ENCODE measurements at regions not wholly inside any gene's neighbourhood (a gene's known extent, or its start where the extent isn't known, plus 50 kb on each side); places are given as distances from the start of the nearest gene placed in this dataset.
A peak's percentile ranks its signal among the peaks of the same experiment; 100 is the strongest.
"Not testable (repeated sequence)": the region's sequence is repeated elsewhere in the genome, so short reads cannot be mapped to it uniquely, and the experiment has no call there.

DNA sequence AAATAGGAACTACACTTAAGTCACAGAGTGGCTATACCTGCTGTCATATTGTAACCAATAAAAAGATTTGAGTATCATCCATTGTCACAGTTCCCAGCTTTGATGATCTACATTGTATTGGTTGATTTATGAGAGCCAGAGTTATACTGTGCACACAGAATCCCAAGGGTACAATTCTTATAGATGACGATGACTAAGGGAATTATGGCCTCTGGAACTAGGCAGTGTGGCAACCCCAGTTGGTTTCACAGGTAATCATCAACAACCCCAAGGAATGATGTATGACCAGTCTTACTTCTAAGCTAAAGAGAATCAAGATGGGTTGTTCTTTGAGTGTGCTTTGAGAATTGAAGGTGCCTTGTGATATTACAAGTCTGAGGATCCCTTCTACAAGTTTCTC is 217.3 kb downstream of the ETAA1 start:
- TF ChIP-seq, protein P1, sequence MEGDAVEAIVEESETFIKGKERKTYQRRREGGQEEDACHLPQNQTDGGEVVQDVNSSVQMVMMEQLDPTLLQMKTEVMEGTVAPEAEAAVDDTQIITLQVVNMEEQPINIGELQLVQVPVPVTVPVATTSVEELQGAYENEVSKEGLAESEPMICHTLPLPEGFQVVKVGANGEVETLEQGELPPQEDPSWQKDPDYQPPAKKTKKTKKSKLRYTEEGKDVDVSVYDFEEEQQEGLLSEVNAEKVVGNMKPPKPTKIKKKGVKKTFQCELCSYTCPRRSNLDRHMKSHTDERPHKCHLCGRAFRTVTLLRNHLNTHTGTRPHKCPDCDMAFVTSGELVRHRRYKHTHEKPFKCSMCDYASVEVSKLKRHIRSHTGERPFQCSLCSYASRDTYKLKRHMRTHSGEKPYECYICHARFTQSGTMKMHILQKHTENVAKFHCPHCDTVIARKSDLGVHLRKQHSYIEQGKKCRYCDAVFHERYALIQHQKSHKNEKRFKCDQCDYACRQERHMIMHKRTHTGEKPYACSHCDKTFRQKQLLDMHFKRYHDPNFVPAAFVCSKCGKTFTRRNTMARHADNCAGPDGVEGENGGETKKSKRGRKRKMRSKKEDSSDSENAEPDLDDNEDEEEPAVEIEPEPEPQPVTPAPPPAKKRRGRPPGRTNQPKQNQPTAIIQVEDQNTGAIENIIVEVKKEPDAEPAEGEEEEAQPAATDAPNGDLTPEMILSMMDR (IDR thresholded peaks at IDR 0.05; ENCODE audit: insufficient read depth, low read depth, low read length, missing control alignments) = no peak
- DNase-seq (ENCODE audit: low read depth) = peak; percentile 51
- no peak overlapping the region for H3K4me3 ChIP-seq (ENCODE audit: low read length)

DNA sequence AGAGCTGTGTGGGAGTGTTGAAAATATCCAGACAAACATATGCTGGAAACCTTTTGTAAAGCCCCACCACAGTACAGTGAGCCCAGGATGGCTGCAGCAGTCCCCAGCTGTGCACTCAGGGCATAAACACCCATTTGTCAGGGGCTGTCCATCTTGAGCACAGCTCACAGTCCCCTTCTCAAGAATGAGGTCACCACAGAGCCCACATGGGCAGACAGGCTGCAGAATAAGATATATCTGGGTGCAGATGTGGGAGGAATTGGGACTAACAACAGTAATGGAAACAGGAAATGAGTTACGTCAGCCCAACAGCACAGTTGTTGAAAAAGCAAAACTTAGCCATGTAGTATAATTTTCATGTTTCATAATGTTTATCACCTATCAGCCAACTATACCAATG is 219.6 kb downstream of the ETAA1 start:
- DNase-seq (ENCODE audit: low read depth) = no peak
- TF ChIP-seq, protein P1 (IDR thresholded peaks at IDR 0.05; ENCODE audit: insufficient read depth, low read depth, low read length, missing control alignments) = no peak
- no peak overlapping the region for H3K4me3 ChIP-seq (ENCODE audit: low read length)

DNA sequence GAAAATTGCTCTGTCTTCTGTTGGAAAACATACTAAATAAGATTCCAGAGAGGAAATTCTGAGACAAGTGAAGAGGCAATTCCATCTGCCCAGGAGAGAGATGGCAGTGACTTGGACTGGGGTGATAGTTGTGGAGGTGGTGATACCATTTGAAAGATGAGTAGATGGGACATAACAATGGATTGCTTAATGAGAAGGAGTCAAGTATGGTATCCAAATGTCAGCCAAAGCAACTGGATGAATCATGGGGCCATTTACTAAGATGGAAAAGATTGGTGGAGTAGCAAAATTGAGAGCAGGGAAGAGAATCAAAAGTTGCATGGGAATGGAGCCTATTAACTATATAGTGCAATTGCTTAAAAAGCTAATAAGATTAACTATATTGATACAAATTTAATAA is 222.1 kb downstream of the ETAA1 start:
- TF ChIP-seq, protein P1 (IDR thresholded peaks at IDR 0.05; ENCODE audit: insufficient read depth, low read depth, low read length, missing control alignments) = no peak
- peak; percentile 10 for DNase-seq (ENCODE audit: low read depth)
- H3K4me3 ChIP-seq (ENCODE audit: low read length) = no peak overlapping the region

DNA sequence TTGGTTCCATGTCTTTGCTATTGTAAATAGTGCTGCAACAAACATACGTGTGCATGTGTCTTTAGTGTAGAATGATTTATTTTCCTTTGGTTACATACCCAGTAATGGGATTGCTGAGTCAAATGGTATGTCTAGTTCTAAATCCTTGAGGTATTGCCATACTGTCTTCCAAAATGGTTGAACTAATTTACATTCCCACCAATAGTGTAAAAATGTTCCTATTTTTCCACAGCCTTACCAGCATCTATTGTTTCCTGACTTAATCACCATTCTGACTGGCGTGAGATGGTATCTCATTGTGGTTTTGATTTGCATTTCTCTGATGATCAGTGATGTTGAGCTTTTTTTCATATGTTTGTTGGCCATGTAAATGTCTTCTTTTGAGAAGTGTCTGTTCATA is 226.6 kb downstream of the ETAA1 start:
- DNase-seq (ENCODE audit: low read depth); H3K4me3 ChIP-seq (ENCODE audit: low read length): not testable (repeated sequence)

DNA sequence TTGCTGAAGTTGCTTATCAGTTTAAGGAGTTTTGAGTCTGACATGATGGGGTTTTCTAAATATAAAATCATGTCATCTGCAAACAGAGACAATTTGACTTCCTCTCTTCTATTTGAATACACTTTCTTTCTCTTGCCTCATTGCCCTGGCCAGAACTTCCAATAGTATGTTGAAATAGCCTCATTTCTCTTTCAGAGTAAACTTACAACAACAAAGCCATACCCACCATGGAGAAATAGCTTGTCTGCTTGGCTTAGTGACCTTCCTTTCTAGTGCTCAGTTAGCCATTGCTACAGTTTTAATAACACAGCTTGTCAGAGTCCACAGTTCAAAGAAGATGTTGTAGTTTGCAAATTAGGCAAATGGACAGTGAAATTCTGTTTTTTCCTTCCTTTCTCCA is 228.0 kb downstream of the ETAA1 start:
- TF ChIP-seq, protein P1 (IDR thresholded peaks at IDR 0.05; ENCODE audit: insufficient read depth, low read depth, low read length, missing control alignments) = no peak

DNA sequence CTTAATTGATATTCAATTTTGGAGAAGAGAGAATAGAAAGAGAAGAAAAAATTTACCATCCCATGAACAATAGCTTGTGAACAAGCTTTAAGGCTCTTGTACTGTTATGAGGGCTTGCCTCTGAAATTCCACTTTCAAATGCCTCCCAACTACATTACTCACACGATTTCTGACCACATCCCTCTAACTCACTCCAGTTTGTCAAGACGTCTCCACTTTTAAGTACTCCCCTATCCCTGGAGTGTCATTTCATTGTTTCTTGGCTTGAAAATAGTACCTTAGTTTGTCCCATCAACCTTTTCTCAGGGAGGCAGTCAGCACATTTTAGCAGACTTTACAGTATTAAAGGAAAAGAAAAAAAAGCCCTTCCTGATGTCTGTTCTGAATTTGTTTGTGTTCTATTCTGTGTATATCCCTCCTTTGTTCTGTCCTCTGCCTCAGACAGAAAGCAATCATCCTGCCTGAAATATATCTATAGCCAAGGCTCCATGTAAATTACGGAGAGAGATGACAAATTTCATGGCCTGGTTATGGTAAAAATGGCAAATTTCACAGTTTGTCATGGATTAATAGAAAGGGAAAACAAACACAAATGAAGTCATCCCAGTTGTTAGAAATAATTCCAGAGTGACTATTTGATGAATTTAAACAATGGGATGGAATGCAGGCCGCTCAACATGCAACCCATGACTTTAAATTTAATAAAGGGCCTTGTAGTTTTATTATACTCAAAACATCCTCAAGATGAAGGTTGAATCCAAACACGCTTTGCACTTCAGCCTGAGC is 228.8 kb downstream of the ETAA1 start:
- TF ChIP-seq, protein P1 (IDR thresholded peaks at IDR 0.05; ENCODE audit: insufficient read depth, low read depth, low read length, missing control alignments) = no peak
- H3K4me3 ChIP-seq (ENCODE audit: low read length) = no peak overlapping the region
- peak; percentile 66 for DNase-seq (ENCODE audit: low read depth)

More for the DNA sequence above, 228.0 kb downstream of the ETAA1 start:
- H3K4me3 ChIP-seq (ENCODE audit: low read length) = no peak overlapping the region
- no peak for DNase-seq (ENCODE audit: low read depth)

DNA sequence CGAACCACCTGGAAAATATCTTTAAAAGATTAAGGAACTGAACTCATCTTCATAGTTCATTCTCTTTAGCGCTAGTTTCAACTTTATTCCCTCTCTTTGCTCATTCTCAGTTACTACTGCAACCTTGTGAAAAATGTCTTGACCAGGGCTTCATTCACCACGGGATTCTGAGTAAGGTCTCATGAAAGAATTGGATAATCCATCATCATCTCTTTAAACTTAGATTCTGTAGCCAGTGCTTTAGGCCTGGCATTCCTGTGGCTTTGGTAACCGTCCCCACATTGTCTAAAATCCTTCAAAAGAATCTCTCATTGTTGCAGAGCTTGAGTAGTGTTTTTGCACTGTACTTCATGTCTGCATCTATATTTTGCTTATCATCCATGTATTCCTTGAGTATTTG is 229.5 kb downstream of the ETAA1 start:
- no peak overlapping the region for H3K4me3 ChIP-seq (ENCODE audit: low read length)
- DNase-seq (ENCODE audit: low read depth) = no peak
- TF ChIP-seq, protein P1 (IDR thresholded peaks at IDR 0.05; ENCODE audit: insufficient read depth, low read depth, low read length, missing control alignments) = no peak
